Fibroblast of mammary gland (primary cell): ENCODE measurements at regions not wholly inside any gene's neighbourhood (a gene's known extent, or its start where the extent isn't known, plus 50 kb on each side); places are given as distances from the start of the nearest gene placed in this dataset.

Experiments
- DNase-seq: peaks from one replicate; pipeline ENCODE4 v3.0.0-alpha.2; 2010; ENCODE audit warnings: low read depth
- H3K4me3 ChIP-seq: 2 replicates; pipeline ENCODE4 v1.5.1; 2011; ENCODE audit warnings: low read depth, mild to moderate bottlenecking, low read length, moderate library complexity; ENCODE audit not compliant: control insufficient read depth
- TF ChIP-seq, protein P1 (sequence below): conservative IDR thresholded peaks from 2 replicates; pipeline ENCODE4 v1.5.1; 2011; ENCODE audit warnings: low read depth, low read length, inconsistent platforms; ENCODE audit not compliant: control insufficient read depth, insufficient read depth

DNA sequence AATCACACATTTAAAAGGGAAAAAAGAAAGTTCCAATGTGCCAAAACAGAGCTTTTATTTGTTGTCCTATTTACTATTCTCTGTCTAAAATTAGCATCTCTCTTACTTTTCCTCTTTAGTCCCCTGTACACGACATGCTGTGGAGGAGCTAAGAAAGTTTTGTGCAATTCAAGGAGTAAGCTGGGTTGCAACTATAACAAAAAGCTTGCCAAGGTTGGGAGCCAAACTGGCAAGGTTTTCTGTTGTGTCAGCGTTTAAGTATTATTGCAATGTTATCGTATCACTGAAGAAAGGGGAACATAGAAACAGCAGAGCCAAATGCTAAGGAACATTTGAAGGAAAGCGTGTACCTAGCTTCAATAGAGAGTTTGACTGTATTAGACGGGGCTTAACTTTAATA is 680.8 kb downstream of the CETN3 start:
- peak; percentile 58 for DNase-seq
- no peak overlapping the region for H3K4me3 ChIP-seq
- TF ChIP-seq, protein P1, sequence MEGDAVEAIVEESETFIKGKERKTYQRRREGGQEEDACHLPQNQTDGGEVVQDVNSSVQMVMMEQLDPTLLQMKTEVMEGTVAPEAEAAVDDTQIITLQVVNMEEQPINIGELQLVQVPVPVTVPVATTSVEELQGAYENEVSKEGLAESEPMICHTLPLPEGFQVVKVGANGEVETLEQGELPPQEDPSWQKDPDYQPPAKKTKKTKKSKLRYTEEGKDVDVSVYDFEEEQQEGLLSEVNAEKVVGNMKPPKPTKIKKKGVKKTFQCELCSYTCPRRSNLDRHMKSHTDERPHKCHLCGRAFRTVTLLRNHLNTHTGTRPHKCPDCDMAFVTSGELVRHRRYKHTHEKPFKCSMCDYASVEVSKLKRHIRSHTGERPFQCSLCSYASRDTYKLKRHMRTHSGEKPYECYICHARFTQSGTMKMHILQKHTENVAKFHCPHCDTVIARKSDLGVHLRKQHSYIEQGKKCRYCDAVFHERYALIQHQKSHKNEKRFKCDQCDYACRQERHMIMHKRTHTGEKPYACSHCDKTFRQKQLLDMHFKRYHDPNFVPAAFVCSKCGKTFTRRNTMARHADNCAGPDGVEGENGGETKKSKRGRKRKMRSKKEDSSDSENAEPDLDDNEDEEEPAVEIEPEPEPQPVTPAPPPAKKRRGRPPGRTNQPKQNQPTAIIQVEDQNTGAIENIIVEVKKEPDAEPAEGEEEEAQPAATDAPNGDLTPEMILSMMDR, result no peak

DNA sequence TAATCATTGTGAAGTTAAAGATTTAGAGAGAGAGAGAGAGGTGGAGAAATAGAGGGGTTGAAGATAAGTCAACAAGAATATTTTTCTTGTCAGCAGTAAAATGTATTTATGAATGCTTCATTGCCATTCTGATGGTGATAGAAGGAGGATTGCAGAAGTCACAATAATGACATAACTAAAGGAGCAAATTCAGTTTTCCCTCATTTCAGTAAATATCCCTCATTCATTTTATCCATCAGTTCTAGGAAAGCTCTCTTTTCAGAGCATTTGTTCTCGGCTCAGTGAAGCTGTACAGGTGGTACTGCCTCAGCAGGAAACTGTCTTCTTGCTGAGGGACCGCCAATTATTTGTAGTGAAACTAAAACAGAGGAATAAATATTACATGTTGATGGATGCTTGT is 681.4 kb downstream of the CETN3 start:
- no peak for DNase-seq
- no peak overlapping the region for H3K4me3 ChIP-seq
- TF ChIP-seq, protein P1, result no peak

DNA sequence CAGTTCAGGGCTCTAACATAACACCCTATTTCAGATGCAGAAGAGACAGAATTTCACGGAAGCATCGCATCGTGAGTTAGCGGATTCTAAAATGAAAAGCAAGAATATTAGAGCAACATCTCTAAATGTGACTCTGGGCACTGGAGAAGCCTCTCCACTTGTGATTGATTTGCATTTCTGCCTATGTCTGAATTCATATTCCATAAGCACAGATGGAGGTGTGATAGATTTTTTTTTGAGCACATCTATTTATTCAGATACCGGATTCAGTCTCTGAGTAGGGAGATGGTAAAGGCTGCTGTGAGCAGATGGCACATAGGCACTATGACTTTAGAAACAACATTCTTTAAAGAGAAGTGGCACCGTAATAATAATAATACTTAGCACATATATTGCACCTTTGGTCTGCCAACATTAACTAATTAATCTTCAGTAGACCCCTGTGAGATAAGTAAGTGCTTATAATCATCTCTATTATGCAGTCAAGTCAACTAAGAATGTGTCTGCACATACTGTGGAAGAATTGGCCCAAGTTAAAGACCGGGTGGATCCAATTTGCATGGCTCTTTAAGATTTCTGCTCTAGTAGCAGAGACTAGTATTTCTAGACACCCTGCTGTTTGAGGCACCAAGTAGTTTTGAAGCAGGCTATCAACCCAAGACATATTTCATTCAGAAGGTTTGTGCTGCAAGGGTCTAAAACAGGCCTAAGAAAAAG is 685.0 kb downstream of the CETN3 start:
- H3K4me3 ChIP-seq, result no peak overlapping the region
- no peak for DNase-seq
- TF ChIP-seq, protein P1, result no peak

DNA sequence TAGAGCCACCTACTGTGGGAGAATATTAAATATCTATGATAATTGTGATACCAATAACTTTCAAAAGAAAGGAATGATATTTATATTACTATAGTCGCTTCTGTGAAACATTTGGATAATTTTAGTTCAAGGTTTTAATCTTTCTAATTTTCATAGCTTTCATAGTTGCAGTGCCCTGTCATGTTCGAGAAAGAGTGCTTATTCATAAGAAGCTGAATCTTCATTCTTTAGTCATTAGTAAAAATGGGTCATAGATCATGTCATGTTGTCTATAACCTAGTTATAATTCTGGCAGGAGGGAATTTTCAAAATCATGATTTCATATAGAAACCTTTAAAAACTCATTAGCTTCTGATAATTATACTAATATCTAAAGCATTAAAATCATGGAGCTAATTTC is 685.6 kb downstream of the CETN3 start:
- DNase-seq, result no peak
- H3K4me3 ChIP-seq, result no peak overlapping the region
- TF ChIP-seq, protein P1, result no peak

DNA sequence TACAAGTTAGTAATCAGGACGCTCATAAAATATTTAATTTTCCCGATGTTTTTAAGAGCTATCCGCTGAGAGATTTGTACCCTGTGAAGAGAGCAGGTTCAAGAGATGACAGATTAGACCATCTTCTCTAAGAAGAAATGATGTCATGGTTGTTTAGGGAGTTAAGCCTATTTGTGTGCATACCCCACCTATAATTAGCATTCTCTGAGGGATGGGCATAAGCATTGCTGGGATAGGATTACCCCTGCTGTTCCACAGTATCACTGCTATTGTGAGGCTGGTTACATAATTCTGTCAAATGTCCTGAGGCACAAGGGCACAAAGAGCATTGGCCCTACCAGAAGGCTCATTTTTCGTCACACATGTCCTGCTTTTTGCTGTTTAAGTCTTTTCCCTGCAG is 687.0 kb downstream of the CETN3 start:
- TF ChIP-seq, protein P1, result no peak
- DNase-seq, result no peak
- no peak overlapping the region for H3K4me3 ChIP-seq

DNA sequence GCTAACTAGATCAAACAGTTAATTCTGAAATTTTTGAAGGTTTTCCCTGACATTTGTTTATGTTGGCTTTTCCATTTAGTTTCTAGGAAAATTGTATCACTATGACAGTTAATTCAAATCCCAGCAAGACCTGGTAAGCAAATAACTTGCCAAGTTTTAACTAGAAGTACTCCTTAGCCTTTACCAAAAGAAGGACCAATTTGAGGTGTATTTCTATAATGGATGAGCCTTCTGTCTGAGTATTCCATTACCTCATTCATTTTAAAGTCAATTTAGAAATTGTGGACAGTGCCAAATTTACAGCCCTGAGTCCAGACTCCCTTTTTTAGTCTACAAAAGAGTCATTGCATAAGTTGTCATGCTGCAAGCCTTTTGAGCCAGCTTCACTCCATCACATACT is 687.6 kb downstream of the CETN3 start:
- TF ChIP-seq, protein P1, result no peak
- no peak overlapping the region for H3K4me3 ChIP-seq
- no peak for DNase-seq

DNA sequence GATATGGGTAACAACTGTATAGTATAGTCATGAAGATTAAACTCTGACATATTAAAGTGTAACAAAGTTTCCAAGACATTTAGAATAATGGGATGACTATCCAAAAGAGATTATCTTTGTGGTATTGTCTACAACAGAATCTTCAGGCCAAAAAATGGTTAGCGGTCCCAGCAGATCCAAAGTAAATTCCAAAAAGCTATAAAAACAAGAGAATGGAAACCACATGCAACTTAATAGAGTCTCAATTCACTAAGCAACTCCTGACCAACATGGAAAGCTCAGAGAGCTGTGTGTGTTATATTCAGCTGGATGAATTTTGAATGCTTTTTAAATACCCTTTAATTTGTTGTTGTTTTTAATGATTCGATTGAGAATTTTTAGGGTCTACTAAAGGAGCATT is 688.2 kb downstream of the CETN3 start:
- DNase-seq, result no peak
- no peak overlapping the region for H3K4me3 ChIP-seq
- TF ChIP-seq, protein P1, result no peak
